ENCODE measurements at regions not wholly inside any gene's neighbourhood (a gene's known extent, or its start where the extent isn't known, plus 50 kb on each side); places are given as distances from the start of the nearest gene placed in this dataset.

GRCh38 chr2:19299522-19299921 lies 58.9 kb downstream of the OSR1 start:
- TF ChIP-seq CTCF (IDR thresholded peaks at IDR 0.05) (no peak), POLR2A (IDR thresholded peaks at IDR 0.05) (no peak)

Data from ovary (tissue), 3 donors.